ENCODE measurements at regions not wholly inside any gene's neighbourhood (a gene's known extent, or its start where the extent isn't known, plus 50 kb on each side); places are given as distances from the start of the nearest gene placed in this dataset.

DNA sequence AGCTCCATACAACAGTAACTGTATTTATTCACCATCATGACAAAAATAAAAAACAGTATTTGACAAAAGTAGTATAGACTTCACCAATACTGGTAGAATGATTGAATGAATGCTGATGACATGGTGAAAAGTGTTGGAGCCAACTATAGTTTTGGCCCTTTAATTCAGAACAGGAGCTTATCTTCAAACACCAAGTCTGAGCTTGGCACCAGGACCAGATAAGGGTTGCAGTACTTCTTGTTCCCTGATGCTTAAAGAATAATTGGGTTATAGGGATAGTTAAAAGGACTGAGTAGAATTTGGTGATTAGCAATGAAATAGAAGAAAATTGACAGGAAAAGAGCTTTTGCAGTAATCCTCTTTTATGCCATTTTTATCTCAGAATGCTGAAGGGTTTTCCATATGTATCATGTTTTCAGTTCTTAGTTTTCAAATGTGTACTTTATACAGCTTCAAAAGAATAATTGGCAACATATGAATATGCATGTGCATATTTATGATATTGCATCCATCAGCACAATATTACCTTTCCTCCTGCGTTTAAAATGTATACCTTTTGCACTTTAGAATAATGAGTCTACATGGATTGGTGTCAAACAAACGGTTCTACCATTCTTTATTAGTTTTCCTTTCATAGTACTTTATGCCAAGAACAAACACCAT, 214.2 kb upstream of the ARHGAP42 start:
- H3K27ac Mint-ChIP-seq, result no peak overlapping the region
- no peaks in the 10 kb centered on the region for H3K9me3 Mint-ChIP-seq
- TF ChIP-seq, protein P1, sequence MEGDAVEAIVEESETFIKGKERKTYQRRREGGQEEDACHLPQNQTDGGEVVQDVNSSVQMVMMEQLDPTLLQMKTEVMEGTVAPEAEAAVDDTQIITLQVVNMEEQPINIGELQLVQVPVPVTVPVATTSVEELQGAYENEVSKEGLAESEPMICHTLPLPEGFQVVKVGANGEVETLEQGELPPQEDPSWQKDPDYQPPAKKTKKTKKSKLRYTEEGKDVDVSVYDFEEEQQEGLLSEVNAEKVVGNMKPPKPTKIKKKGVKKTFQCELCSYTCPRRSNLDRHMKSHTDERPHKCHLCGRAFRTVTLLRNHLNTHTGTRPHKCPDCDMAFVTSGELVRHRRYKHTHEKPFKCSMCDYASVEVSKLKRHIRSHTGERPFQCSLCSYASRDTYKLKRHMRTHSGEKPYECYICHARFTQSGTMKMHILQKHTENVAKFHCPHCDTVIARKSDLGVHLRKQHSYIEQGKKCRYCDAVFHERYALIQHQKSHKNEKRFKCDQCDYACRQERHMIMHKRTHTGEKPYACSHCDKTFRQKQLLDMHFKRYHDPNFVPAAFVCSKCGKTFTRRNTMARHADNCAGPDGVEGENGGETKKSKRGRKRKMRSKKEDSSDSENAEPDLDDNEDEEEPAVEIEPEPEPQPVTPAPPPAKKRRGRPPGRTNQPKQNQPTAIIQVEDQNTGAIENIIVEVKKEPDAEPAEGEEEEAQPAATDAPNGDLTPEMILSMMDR (IDR thresholded peaks at IDR 0.05), result no peak
- peaks cover 3% of the 10 kb centered on the region for H3K27me3 Mint-ChIP-seq (ENCODE audit: low read depth, poor library complexity)
- no peak overlapping the region for H3K4me3 Mint-ChIP-seq
- H3K36me3 Mint-ChIP-seq (ENCODE audit: low read depth), result no peaks in the 10 kb centered on the region
- DNase-seq, result no peak
- peaks cover 6% of the 10 kb centered on the region for H3K4me1 Mint-ChIP-seq

DNA sequence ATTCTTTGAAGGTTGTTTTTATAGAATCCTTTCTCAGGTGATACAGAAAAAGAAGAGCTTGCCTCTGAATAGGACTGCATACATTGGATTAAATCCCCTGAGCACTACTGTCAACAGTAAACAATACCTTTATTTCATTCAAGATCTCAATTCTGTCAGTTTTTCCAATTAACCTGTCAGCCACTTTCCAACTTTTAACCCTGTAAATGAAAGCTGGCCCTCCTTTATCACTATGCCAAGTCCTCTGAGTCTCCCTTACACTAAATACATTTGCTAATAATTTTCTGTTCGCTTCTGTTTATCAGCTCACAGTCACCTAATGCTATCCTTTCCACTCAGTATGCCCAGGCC, 213.7 kb upstream of the ARHGAP42 start:
- DNase-seq, result no peak
- Mint-ChIP-seq H3K9me3 (no peaks in the 10 kb centered on the region), H3K36me3 (ENCODE audit: low read depth) (no peaks in the 10 kb centered on the region), H3K4me3 (no peak overlapping the region), H3K4me1 (peaks cover 6% of the 10 kb centered on the region), H3K27ac (no peak overlapping the region), H3K27me3 (ENCODE audit: low read depth, poor library complexity) (peaks cover 3% of the 10 kb centered on the region)
- TF ChIP-seq, protein P1 (IDR thresholded peaks at IDR 0.05), result no peak

DNA sequence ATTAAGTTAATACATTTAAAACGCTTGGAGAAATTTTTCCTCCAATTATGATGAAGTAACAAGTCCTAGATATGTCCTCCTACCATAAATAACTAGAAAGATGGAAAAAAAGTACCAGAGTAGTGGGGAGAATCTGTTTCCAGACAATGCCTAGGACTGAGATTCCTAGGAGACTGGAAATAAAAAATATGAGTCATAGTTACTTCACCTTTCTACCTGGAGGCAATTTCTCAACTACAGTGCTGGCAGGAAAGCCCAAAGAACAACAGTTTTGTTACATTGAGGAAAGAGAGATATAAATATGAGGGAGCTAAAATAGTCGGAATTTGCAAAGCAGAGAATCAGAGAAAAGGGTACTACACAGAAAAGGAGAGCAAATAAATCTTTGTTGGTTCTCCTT, 202.1 kb upstream of the ARHGAP42 start:
- H3K27ac Mint-ChIP-seq, result no peak overlapping the region
- H3K4me1 Mint-ChIP-seq, result peaks cover 7% of the 10 kb centered on the region
- H3K4me3 Mint-ChIP-seq, result no peak overlapping the region
- peaks cover 10% of the 10 kb centered on the region for H3K36me3 Mint-ChIP-seq (ENCODE audit: low read depth)
- H3K27me3 Mint-ChIP-seq (ENCODE audit: low read depth, poor library complexity), result peaks cover 2% of the 10 kb centered on the region
- DNase-seq, result no peak
- peaks cover 43% of the 10 kb centered on the region for H3K9me3 Mint-ChIP-seq
- TF ChIP-seq, protein P1 (IDR thresholded peaks at IDR 0.05), result no peak

DNA sequence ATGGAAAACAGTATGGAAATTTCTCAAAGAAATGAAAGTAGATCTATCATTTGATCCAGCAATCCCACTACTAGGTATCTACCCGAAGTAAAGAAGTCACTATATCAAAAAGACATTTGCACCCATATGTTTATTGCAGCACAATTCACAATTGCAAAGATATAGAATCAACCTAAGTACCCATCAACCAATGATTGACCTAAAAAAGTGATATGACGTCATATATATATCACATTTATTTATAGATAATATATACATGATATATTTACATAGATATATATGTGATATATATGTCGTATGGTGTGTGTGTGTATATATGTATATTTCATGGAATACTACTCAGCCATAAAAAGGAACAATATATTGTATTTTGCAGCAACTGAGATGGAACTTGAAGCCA, 188.3 kb upstream of the ARHGAP42 start:
- H3K4me1 Mint-ChIP-seq, result no peaks in the 10 kb centered on the region
- H3K27ac Mint-ChIP-seq, result no peak overlapping the region
- TF ChIP-seq, protein P1 (IDR thresholded peaks at IDR 0.05), result no peak
- H3K9me3 Mint-ChIP-seq, result peaks cover 10% of the 10 kb centered on the region
- DNase-seq, result no peak
- H3K4me3 Mint-ChIP-seq, result no peak overlapping the region
- H3K36me3 Mint-ChIP-seq (ENCODE audit: low read depth), result no peaks in the 10 kb centered on the region
- no peaks in the 10 kb centered on the region for H3K27me3 Mint-ChIP-seq (ENCODE audit: low read depth, poor library complexity)

DNA sequence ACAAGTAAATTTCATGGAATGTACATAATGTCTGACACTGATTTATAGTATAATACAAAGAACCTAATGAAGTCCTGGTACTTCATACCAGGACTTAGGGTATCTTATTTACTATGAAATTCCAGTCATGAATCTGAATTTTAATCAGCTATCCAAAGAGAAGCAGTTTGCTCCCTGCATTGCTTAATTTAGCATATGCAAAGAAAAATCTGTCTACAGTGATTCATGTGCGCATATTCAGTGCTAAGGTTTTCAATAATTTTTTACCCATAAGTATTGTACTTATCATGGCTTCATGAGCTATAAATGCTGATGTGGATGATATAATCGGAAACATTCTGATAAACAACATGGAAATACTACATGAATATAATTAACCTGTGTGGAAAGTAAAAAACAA, 185.6 kb upstream of the ARHGAP42 start:
- TF ChIP-seq, protein P1 (IDR thresholded peaks at IDR 0.05), result no peak
- H3K27me3 Mint-ChIP-seq (ENCODE audit: low read depth, poor library complexity), result no peaks in the 10 kb centered on the region
- no peaks in the 10 kb centered on the region for H3K4me1 Mint-ChIP-seq
- H3K9me3 Mint-ChIP-seq, result peaks cover 15% of the 10 kb centered on the region
- DNase-seq, result no peak
- H3K36me3 Mint-ChIP-seq (ENCODE audit: low read depth), result no peaks in the 10 kb centered on the region
- H3K27ac Mint-ChIP-seq, result no peak overlapping the region
- H3K4me3 Mint-ChIP-seq, result no peak overlapping the region

DNA sequence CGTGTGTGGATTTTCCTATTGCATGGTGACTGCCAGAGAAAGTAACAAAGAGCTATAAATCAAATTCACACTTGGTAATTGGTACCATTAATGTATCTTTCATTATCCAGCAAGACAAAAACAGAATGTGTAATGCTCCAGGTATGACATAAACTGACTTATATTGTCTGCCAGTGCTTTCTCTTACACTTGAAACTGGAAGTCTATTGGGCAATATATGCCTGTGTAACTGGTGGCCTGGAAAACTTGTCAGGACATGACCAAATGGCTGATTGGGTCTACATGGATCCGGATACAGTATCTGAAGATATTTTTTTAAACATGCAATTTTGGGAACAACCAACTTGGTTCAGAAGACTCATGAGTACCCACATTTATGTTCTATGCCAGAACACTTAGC, 174.6 kb upstream of the ARHGAP42 start:
- H3K4me3 Mint-ChIP-seq, result no peak overlapping the region
- H3K36me3 Mint-ChIP-seq (ENCODE audit: low read depth), result no peaks in the 10 kb centered on the region
- DNase-seq, result no peak
- H3K27me3 Mint-ChIP-seq (ENCODE audit: low read depth, poor library complexity), result no peaks in the 10 kb centered on the region
- TF ChIP-seq, protein P1 (IDR thresholded peaks at IDR 0.05), result no peak
- no peak overlapping the region for H3K27ac Mint-ChIP-seq
- H3K4me1 Mint-ChIP-seq, result no peaks in the 10 kb centered on the region
- H3K9me3 Mint-ChIP-seq, result no peaks in the 10 kb centered on the region
